Tibial nerve (tissue), 4 donors: ENCODE measurements at regions not wholly inside any gene's neighbourhood (a gene's known extent, or its start where the extent isn't known, plus 50 kb on each side); places are given as distances from the start of the nearest gene placed in this dataset.

Experiments
- DNase-seq, 2 donors: peaks; one replicate each; pipeline ENCODE4 v3.0.0-alpha.2; 2019; ENCODE audit warnings: low spot score in 2 of 2
- H3K27ac ChIP-seq, 4 donors: fragments of 200-600 bp; sonication (generic) in 3 of 4; one replicate each; pipeline ENCODE4 v1.5.1; 2017 to 2019; ENCODE audit warnings: mild to moderate bottlenecking in 1 of 4
- H3K27me3 ChIP-seq, 2 donors: fragments of 200-600 bp; sonication (generic) in 1 of 2; one replicate each; pipeline versions ENCODE4 v1.5.1 to v1.6.0; 2017 to 2019
- H3K36me3 ChIP-seq, 3 donors: fragments of 200-600 bp; sonication (generic); one replicate each; pipeline ENCODE4 v1.5.1; 2018 to 2019
- H3K4me1 ChIP-seq, 4 donors: fragments of 200-600 bp; sonication (generic) in 3 of 4; one replicate each; pipeline ENCODE4 v1.5.1; 2017 to 2019
- H3K4me3 ChIP-seq, 4 donors: fragments of 200-600 bp; sonication (generic) in 3 of 4; one replicate each; pipeline ENCODE4 v1.5.1; 2017 to 2019; ENCODE audit warnings: mild to moderate bottlenecking in 1 of 4, moderate library complexity in 1 of 4
- H3K9me3 ChIP-seq, 4 donors: fragments of 200-600 bp; sonication (generic) in 3 of 4; one replicate each; pipeline ENCODE4 v1.5.1; 2017 to 2019
- EP300 ChIP-seq, 2 donors: sonication (generic); formaldehyde crosslinking; IDR thresholded peaks; one replicate each; pipeline ENCODE4 v1.6.1; 2017; ENCODE audit warnings: antibody characterized with exemption in 2 of 2, mild to moderate bottlenecking in 1 of 2
- POLR2A ChIP-seq, 2 donors: fragments of 450-650 bp; IDR thresholded peaks; one replicate each; pipeline ENCODE4 v1.6.1; 2017; ENCODE audit warnings: antibody characterized with exemption in 2 of 2, mild to moderate bottlenecking in 2 of 2, moderate library complexity in 2 of 2
- WGBS, 2 donors: methylation state at CpG; one replicate each; pipeline ENCODE4 v1.1.5; 2018; 5-methylcytosine and 5-hydroxymethylcytosine counted together
- TF ChIP-seq, protein P1 (sequence below), 5 experiments: fragments of 200-600 bp in 3 of 5; fragments of 450-650 bp in 2 of 5; sonication (generic) in 3 of 5; IDR thresholded peaks; one replicate each; pipeline ENCODE4 v1.5.1; 2016 to 2019; ENCODE audit warnings: antibody characterized with exemption in 5 of 5, mild to moderate bottlenecking in 3 of 5, moderate library complexity in 2 of 5

DNA sequence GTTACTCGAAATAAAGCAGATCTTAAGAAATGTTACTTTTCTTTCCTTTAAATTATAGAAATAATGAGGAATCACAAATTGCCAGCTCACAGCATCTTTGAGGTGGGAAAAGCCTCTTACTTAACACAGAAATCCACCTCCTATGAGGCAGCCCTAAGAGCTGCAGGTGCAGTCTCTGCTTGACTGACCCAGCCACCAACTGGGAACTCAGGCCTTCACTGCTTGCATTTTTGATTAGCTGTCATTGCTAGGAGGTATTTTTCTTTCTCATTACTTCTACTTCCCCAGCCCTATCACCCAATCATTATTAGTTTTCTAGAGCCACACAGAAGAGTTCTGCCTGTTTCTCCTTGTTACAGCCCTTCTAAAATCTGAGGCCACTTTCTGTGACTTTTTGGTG lies 416.5 kb upstream of the KLF4 start:
- H3K27ac ChIP-seq: no peak overlapping the region

DNA sequence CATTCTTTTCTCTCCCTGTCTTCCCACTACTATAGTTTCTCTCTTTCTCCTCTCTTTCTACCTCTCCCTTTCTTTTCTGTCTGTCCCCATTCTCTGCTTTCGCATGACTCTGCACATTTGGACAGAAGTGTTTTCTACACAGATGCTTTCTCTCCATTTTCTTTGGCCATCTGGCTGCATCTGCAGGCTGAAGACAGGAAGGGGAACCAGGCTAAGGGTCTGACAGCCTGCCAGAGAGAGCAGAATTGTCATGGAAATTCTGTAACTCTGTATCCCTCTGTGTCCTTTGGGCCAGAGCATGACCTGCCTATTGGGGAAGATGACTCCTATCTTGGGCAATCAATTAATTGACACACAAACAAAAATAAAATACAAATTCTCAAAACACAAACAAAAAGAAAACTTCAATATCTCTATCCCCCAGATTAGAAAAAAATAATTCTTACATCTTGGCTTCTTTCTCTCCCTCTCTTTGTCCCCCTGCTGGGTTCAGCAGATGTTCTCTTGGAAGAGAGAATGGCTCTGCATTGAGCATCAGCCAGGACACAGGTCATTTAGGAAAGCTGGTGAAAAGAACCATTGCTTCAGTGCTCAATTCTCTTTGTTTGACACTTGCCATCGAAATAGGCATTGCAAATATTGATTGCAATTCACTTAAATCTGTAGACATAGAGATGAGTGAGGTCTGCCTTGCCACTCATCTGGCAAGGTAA lies 415.9 kb upstream of the KLF4 start:
- H3K27me3 ChIP-seq: no peaks in the 10 kb centered on the region
- no peak overlapping the region for H3K4me3 ChIP-seq
- no peaks in the 10 kb centered on the region for H3K36me3 ChIP-seq
- TF ChIP-seq POLR2A (IDR thresholded peaks at IDR 0.05) (no peak), EP300 (IDR thresholded peaks at IDR 0.05) (peak in 1 of 2 donors; percentile 34)
- TF ChIP-seq, protein P1, sequence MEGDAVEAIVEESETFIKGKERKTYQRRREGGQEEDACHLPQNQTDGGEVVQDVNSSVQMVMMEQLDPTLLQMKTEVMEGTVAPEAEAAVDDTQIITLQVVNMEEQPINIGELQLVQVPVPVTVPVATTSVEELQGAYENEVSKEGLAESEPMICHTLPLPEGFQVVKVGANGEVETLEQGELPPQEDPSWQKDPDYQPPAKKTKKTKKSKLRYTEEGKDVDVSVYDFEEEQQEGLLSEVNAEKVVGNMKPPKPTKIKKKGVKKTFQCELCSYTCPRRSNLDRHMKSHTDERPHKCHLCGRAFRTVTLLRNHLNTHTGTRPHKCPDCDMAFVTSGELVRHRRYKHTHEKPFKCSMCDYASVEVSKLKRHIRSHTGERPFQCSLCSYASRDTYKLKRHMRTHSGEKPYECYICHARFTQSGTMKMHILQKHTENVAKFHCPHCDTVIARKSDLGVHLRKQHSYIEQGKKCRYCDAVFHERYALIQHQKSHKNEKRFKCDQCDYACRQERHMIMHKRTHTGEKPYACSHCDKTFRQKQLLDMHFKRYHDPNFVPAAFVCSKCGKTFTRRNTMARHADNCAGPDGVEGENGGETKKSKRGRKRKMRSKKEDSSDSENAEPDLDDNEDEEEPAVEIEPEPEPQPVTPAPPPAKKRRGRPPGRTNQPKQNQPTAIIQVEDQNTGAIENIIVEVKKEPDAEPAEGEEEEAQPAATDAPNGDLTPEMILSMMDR (IDR thresholded peaks at IDR 0.05): no peak
- WGBS, 2 donors: 69 to 78% methylated on average over 2 of the region's 2 CpGs
- DNase-seq: peak in 1 of 2 donors; percentile 21
- peaks cover 0 to 3% (median 0%) of the 10 kb centered on the region in 4 donors for H3K4me1 ChIP-seq
- H3K27ac ChIP-seq: no peak overlapping the region
- peaks cover 0 to 5% (median 0%) of the 10 kb centered on the region in 4 donors for H3K9me3 ChIP-seq

More for the DNA sequence above, 416.5 kb upstream of the KLF4 start:
- H3K36me3 ChIP-seq: no peaks in the 10 kb centered on the region
- H3K27me3 ChIP-seq: no peaks in the 10 kb centered on the region
- TF ChIP-seq EP300 (IDR thresholded peaks at IDR 0.05): no peak
- TF ChIP-seq POLR2A (IDR thresholded peaks at IDR 0.05): no peak
- TF ChIP-seq, protein P1 (IDR thresholded peaks at IDR 0.05): no peak
- H3K4me1 ChIP-seq: peaks cover 0 to 3% (median 0%) of the 10 kb centered on the region in 4 donors
- peaks cover 0 to 5% (median 0%) of the 10 kb centered on the region in 4 donors for H3K9me3 ChIP-seq
- H3K4me3 ChIP-seq: no peak overlapping the region
- no peak for DNase-seq
- 90% methylated on average over 1 of the region's 1 CpG for WGBS, 2 donors

DNA sequence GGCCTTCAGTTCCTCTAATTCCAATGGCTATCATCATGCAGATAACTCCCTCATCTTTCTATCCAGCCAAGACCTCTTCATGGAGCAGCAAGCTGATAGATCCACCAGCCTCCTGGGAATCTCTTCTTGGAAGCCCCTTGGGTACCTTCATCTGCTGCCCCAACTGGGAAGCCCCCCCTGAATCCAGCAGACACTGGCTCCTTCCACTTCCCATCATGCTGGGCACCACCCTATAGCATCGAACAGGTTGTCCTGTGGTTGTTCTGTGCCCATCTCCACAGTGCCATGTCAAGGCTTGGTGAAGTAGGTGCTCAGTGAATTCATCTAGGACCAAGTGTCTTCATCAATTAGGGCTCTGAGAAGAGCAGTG lies 410.4 kb upstream of the KLF4 start:
- Histone ChIP-seq H3K9me3 (peaks cover 0 to 5% (median 0%) of the 10 kb centered on the region in 4 donors), H3K4me3 (no peak overlapping the region), H3K27me3 (no peaks in the 10 kb centered on the region), H3K36me3 (no peaks in the 10 kb centered on the region), H3K4me1 (peaks cover 0 to 6% (median 0%) of the 10 kb centered on the region in 4 donors), H3K27ac (no peak overlapping the region)
- TF ChIP-seq, protein P1 (IDR thresholded peaks at IDR 0.05): no peak
- TF ChIP-seq EP300 (IDR thresholded peaks at IDR 0.05) (no peak), POLR2A (IDR thresholded peaks at IDR 0.05) (no peak)
- DNase-seq: no peak
- 100% methylated on average over 1 of the region's 1 CpG for WGBS, 2 donors

DNA sequence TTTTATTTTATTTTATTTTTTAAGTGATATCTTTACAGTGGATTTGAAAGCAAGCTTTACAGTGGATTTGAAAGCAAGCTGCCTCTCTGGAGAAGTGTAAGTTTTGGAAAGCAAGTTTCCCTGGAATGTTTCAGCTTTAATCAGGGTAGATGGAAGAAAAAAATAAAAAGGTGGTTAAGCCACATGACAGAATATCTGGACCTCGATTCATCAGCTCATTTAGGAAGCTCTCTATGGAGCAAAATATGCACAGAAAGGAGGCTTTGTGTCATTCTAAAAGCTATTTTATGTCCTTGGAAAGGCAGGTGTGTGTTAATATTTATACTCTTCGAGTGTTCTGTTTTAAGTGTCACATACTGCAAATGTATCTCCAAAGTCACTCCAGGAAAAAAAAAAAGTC lies 409.2 kb upstream of the KLF4 start:
- Histone ChIP-seq H3K4me1 (peaks cover 0 to 6% (median 0%) of the 10 kb centered on the region in 4 donors), H3K27ac (no peak overlapping the region), H3K27me3 (no peaks in the 10 kb centered on the region), H3K9me3 (peaks cover 0 to 5% (median 0%) of the 10 kb centered on the region in 4 donors), H3K4me3 (no peak overlapping the region), H3K36me3 (no peaks in the 10 kb centered on the region)
- 30 to 36% methylated on average over 2 of the region's 2 CpGs for WGBS, 2 donors
- no peak for TF ChIP-seq POLR2A (IDR thresholded peaks at IDR 0.05)
- DNase-seq: no peak

DNA sequence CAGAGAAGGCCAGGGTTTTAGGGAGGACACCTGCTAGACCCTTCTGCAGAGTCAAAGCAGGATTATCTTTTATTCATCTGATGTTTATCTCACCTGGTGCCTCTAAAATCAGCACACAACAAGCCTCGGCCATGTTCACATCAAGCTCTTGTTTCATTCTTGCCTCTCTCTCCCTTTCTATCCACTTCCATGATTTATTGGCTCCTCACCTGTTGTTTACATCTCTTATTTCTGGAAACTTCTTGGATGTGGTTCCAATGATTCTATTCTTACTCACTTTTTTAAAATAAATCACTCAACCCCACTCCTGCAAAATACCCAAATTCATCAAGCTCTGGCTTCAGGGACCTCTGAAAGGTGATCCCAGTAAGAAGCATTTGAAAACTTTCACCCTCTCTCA lies 407.0 kb upstream of the KLF4 start:
- H3K4me1 ChIP-seq: peaks cover 0 to 6% (median 0%) of the 10 kb centered on the region in 4 donors
- no peak for DNase-seq
- no peaks in the 10 kb centered on the region for H3K9me3 ChIP-seq
- no peak for TF ChIP-seq EP300 (IDR thresholded peaks at IDR 0.05)
- TF ChIP-seq POLR2A (IDR thresholded peaks at IDR 0.05): no peak
- TF ChIP-seq, protein P1 (IDR thresholded peaks at IDR 0.05): no peak
- no peaks in the 10 kb centered on the region for H3K27me3 ChIP-seq
- no peak overlapping the region for H3K4me3 ChIP-seq
- WGBS, 2 donors: 85 to 89% methylated on average over 1 of the region's 1 CpG
- H3K36me3 ChIP-seq: no peaks in the 10 kb centered on the region
- H3K27ac ChIP-seq: no peak overlapping the region
